SIG-M5 treated with dmso at 0.1 percent for 504 hours (cell line): ENCODE measurements at regions not wholly inside any gene's neighbourhood (a gene's known extent, or its start where the extent isn't known, plus 50 kb on each side); places are given as distances from the start of the nearest gene placed in this dataset.

ENCODE experiments used
- DNase-seq: peaks from one replicate; lab custom pipeline; 2025; ENCODE audit not compliant: unreplicated experiment; lab: John Stamatoyannopoulos, UW

DNA sequence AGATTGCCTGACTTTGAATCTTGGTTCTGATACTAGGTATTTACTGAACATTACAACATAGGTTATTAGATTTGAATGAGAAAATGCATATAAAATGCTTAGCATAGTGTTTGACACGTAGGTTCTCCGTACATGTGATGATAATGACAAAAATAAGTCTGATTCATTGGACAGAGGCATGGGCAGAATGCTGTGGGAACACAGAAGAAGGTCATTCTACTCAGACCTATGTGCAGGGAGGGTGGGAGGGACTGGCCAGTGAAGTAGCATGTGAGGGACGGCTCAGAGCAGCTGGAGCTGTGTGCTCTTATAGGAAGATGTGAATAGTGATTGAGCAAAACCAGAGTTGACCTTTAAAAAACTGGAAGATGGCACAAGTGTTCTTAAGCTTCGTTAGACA lies 256.8 kb upstream of the RAG2 start:
- no peak for DNase-seq

DNA sequence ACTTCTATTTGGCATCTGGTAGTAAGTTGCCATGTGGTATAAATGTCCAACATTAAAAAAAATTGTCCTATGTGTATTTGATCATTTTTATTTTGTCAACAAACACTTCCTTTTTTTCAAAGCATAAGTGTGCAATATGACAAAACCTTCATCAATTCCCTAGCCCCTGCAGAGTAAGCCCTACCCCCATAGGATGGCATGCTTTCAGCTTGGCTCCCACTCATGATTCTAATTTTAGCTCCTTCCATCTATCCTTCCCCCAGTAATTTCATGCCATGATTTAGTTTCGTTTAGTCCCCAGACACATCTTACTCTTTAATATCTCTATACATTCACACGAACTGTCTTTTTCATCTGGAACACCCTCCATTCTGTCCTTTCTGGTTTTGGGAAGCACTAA lies 250.6 kb upstream of the RAG2 start:
- DNase-seq: no peak

DNA sequence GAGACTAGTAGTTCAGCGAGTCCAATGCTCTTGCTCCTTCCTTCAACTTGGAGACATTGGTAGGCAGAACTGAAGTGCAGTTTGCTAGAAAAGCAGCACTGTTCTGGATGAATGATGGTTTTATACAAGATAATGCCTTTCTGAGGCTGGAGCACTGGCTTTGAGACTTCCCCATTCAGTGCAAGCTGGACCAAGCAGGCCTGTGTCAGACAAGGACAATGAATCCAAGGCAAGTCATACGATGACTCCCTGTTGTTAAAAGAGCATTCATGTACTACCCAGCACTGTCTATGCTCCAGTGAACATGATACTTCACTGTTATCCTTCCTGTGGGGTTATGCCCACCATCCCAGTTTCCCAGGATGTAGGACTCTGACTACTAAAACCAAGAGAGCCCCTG lies 242.3 kb upstream of the RAG2 start:
- DNase-seq: no peak

DNA sequence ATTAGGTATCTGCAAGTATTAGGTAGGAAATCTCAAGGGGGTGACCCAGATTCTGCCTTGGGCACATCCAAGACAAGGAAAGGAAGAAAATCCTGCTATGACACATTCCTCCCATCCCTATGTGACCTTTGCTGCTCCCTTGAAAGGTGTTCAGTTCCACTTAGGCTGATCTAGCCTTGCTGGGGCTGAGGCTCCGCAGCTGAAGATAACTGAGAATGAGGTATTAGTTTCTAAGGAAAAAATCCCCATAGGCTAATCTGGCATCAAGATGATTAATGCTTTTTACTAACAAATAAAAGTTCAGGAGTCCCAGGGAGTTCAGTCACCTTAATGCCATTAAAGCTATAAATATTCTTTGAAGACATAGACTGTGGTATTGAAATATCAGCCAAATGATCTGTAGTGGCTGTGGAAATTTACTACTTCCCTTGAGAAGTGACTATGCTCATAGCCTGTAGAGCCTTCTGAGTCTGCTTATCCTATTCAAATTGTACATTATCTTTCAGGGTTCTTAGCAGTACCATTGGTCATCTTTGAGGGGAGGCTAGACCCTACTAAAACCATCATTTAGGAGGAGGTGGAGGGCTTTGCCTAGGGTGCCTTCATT lies 239.9 kb upstream of the RAG2 start:
- no peak for DNase-seq

DNA sequence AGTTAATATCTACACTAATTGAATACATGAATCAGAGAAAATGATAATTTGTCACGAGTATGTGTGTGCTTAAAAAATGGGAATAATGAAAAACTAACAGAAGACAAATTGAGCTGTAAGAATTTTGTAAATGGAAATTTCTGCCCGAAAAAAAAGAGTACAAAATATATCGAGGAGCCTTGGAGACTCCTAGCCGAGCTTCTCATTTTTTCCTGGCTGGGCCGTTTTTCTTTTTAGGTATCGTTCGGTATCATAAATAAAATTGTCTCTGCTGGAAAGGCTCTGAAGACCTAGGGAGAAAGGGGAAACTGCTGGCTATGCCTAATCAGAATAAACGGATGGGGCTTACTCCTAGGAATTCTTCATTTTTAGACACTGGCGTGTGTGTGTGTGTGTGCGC lies 227.2 kb upstream of the RAG2 start:
- no peak for DNase-seq

DNA sequence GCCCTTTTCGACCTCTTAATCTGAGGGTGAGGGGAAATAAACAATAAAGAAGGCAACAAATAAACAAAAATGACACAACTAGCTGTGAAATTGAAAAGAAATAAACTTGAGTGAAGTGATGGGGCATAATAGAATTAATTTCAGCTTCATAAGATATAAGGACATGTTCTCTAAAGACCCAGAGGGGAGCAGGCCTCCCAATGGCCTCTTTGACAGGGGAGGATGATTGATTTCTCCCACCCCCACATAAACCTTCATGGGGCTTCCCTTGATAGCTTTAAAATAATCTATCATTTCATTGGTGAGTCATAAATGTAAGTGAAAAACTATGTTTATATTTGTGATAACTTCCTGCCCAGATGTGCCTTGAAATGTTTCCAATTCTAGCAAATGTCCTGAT lies 226.3 kb upstream of the RAG2 start:
- DNase-seq: no peak

DNA sequence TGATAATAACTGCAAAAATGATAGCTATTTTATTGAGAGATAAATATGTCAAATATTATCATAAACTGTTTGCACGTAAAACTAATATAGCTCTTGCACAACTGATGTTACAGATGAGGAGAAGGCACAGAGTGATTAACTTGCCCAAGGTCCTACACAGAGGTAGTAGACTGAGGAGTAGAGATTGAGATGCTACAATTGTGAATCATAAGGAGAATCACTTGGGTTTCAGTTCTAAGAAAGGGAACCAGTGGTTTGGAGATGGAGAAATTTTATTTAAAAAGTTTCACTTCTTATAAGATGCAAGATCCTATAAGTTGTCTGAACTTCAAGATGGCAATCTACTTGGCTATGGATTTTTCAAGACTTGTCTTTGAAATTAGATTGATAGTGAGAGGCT lies 224.8 kb upstream of the RAG2 start:
- DNase-seq: no peak

DNA sequence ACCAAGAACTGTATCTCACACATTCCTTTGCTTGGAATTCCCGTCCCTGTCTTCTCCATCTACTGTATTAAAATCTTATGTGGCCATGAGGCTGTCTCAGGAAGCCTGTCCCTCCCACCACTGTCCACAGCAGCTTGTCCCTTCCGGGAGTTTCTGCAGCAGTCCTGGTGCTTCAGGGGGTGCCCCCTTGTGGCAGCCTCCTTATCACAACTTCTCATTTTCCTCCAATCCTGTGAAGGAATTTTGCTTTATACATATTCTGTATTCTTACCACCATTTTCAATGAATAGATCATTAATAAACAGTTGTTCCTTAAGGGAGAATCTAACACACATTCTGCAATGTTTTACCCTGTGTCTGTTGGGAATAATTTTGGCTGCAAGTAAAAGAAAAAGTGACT lies 220.4 kb upstream of the RAG2 start:
- no peak for DNase-seq

DNA sequence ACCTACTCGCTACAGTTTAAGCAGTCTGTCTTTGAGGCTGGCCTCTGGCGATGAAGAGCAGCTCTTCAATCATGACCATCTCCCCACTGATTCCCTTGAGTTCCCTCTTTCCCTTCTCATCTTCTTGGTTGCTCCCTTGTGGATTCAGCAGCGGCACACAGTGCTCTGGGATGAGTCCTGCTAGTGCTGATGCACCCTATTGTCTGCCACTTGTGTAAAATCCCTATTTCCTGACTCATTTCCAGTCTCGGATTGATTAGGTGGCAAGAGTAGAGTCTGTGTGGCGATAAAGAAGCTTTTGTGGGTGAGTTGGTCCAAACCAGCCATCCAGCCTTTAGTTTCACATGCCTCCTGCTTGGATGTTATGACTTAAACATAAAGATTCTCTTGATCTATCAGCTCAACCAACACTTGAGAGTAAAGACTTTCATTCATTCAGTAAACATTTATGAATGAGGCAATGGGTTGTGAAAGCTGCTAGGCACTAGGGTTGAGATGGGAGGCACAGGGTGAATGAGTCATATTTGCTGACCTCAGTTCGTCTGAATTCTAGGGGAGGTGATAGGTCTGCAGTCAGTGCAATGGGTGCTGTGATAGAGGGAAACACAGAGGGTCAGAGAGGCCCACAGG lies 219.4 kb upstream of the RAG2 start:
- no peak for DNase-seq

DNA sequence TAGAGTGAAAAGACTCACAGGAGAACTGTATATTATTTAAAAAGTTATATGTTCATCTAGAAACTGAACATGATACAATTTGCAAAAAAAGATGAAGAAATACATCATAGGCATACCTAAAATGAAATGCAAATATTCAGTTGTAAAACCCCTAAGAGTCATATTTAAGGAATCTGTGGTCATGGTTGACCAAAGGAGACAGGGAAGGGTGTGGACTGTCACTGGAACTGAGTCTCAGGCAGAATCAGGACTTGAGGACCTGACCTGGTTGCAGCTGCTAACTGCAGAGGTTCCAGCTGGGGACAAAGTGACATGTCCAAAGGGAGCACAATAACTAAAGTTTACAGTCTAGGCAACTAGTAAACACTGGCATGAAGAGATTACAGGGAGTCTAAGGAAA lies 211.3 kb upstream of the RAG2 start:
- DNase-seq: no peak

DNA sequence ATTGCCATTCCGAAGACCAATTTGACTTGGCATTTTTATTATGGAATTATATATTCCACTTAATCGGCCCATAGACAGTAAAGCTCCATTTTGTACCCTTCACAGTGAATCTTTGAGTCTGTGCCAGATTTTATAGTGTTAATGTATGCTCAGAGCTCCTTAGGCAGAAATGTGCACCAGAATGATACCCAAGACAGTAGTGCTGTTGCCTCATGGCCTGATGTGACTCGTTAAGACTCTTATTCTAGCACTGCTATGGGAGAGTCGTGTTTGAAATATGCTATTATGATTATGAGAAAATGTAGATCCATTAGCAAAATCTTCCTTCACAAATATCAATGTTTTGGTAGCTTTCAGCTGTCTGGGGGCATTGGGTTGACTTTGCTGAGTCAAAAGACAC lies 209.8 kb upstream of the RAG2 start:
- no peak for DNase-seq

DNA sequence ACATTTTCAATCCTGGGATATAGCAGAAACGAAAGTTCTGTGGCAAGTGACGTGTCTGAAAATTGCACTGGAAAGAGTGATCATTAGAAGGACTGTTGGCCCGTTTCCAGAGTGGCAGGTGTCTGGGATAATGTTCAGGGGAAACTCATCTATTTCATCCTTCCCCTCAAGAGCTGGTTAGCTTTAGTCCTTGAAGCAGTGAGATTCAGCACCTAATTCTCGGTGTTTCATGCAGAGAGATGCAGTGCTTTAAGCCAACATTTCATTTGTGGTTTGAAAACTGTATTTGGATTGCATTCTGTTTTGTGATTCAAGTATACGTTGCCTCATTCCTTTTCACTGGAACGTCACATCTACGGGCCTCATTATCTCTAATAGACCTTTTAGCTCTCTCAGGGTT lies 205.0 kb upstream of the RAG2 start:
- DNase-seq: no peak

DNA sequence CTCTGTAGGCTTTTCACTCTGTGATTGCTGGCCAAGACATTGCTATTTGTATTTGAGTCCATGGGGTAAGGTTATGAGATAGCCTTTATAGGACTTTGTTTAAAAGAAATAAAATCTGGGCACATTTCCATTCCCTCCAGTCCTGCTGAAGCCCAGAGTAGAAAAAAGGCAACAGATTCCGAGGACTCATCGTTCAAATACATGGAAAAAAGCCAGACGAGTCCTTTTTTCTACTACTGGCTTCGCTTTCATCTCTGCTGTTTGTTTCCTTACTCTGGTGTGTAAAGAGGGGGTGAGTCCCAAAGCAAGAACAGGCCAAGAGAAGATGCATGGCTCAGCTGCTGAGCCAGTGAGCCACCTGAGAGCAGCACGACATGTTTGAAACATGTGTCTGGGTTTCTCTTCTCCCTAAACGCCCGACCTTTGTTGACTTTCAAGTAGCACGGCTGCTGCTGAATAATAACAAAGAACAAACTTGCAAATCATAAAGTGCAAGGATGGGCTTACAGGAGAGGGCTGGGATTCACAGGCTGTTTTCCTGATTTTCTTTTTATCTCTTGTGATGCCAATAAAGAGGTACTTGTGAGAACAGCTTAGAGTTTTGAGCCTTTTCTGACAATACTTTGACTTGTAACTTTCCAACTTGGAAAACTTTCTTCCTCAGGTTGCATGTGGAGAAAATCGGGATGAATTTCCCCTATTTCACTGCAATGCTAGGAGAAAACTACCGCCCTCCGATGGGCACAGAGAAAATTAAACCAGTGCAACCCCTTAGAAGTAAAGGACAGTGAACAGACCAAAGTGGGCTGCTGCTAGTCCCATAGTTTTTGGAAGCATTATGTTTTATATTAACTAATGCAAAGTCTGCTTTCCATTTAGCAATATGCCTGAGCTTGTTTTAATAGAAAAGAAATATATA lies 195.2 kb upstream of the RAG2 start:
- DNase-seq: no peak

DNA sequence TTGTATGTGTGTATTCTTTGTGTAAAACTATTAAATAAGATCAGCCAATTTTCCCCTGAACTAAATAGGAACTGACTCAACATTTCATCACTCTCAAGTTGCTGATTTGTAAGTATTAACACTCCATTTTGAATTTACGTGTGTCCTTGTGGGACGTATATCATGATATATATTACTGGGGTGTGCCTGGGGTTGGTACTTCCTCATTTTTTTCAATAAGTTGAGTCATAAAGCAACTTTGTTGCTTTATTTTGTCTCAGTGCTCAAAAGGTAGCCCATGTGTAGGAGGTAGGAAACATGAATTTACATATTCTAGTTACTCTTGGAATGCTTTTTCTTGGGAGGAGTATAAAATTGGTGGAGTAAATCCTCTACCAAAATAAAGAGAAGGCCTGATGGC lies 193.9 kb upstream of the RAG2 start:
- DNase-seq: no peak

DNA sequence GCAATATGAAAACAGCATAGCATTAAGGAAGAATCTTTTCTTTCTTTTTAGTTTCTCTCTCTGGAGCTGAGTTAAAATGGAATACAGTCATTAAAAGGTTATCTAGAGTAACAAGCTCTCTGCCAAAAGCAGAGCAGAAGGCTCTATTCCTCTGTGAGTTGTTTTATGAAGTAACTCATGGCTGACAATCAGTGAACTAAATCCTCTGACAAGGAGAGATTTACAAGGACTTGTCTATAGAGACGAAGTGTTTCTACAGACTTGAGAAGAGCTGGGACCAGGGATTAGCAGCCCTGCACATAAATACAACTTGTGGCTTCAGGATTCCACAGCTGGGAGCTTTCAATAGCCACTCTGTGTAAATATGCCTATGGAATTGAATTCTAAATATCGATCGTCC lies 192.5 kb upstream of the RAG2 start:
- DNase-seq: no peak

DNA sequence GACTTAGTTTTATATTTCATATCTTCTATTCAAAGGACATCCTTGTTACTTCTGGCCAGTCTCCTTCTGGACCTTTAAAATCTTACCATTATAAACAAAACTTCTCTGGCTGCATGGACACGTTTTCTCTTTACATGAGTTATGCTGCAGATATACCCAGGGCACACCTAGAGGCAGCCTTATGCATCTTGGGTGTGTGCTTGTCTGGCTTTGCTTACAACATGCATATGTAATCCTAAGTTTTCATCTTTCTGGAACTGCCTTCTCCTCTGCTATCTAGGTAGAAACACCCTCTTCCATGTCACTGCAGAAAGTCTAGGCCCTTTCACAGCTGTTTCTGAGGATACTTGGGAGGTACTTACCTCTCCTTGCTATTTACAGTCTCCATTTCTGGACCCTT lies 185.8 kb upstream of the RAG2 start:
- no peak for DNase-seq

DNA sequence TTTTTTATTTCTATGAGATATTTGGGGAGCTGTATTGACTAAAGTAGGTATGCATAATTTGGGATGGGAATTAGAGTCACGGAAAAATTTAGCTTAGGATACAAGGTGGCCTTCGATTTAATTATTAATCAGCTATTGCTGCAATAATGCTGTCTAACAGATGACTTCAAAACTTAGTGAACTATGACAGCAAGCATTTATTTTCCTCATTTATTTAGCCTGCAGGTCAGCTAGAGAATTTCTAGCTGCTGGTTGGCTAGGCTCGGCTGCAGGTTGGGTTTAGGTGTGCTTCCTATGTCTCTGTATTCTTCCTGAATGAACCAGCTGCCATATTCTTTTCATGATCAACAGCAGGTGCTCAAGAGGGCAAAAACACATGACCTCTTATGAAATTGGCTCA lies 181.8 kb upstream of the RAG2 start:
- DNase-seq: no peak

DNA sequence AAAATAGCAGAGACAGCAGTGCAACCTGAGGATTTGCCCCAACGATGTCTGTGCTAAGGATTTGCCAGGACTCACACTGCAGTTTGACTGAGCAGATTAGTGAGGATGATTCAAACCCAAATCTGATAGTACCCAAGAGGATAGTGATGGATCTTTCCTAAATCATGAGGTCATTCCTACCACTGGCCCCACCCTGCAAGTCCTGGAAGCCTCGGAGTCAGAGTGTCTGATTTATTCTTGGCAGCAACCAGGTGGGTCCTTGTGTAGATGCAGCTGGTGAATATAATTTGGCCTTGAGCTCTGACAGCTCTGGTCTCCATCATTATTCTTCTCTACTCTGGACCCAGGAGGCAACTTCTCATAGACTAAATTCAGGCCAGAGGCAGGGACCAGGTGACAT lies 179.3 kb upstream of the RAG2 start:
- no peak for DNase-seq

DNA sequence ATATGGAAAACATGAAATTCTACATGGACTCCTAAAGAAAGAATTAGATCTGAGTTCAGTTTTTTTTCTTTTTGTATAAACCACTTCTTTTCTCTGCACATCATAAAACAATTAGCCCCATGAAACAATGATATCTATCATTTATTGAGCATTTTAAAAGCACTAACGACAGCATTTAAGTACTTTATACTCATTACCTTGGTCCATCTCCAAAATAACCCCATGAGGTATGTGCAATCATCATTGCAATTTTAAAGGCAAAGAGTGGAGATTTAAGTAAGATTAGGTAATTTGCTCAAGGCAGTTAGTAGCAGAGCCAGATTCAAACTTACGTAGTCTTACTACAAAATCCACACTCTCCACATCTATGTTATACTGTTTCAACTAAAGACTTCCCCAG lies 177.7 kb upstream of the RAG2 start:
- no peak for DNase-seq

DNA sequence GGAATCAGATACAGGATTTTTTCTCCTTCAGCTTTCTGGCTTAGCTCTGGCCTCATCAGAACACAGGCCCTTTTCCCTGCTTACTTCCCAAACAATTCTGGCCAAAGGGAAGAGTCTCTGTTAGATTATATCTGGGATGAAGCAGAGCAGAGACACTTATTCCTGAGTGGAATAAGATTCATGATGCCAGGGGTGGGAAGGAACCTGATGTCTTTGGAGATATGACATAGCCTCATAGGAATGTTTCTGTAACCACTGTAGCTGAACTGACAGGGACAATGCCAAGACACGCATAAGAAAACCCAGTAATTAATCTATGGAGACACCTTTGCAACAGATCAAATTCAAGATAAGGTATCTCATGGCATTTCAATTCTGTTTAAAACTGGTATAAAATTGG lies 177.1 kb upstream of the RAG2 start:
- no peak for DNase-seq

DNA sequence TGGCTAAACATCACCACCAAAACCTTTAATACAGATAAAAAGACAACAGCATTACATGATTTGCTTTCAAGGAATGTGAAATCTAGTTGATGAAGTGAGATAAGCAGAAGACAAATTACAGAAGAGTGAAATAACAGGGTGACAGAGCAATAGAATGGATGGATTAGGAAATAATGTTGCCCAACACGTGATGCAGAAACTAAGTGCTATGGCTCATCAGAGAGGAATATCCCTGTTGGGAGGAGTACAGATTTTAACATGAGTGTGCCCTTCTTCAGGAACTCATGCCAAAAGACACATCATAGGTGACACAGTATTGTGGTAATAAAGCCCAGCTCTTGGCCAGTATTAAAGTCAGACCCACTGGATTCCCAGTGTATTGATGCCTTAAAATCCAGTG lies 176.6 kb upstream of the RAG2 start:
- no peak for DNase-seq

DNA sequence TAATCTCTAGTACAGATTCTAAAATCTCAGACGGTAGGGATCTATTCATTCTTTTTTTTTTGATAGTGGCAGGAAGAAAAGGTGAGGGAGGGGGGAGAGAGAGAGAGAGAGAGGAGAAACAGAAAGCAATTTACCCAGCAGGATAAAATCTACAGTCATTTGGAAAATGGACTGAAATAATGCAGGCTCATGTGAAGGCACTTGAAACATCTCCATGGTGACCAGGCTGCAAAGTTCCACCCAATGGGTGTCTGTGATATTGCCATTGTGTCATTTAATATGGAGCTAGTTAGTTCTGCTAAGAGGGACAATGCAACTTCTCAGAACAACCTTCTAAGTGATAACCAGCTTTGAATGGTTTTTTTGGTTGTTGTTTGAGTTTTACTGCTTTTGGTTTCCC lies 165.2 kb upstream of the RAG2 start:
- no peak for DNase-seq
